CD14-positive monocyte (primary cell): ENCODE measurements at regions not wholly inside any gene's neighbourhood (a gene's known extent, or its start where the extent isn't known, plus 50 kb on each side); places are given as distances from the start of the nearest gene placed in this dataset.
"Not testable (repeated sequence)": the region's sequence is repeated elsewhere in the genome, so short reads cannot be mapped to it uniquely, and the experiment has no call there.

Source experiments
- DNase-seq, 3 donors: peaks; one replicate each; pipeline ENCODE4 v3.0.0-alpha.2; 2011 to 2022
- H2AFZ ChIP-seq: 2 replicates; pipeline ENCODE4 v1.6.0; 2012; ENCODE audit warnings: mild to moderate bottlenecking, low read depth, low read length, inconsistent platforms; ENCODE audit not compliant: insufficient read depth, poor library complexity, severe bottlenecking
- H3K27ac ChIP-seq, 2 donors: 1 replicate in 1 of 2; 2 replicates in 1 of 2; pipeline ENCODE4 v1.5.1; 2012 to 2013; ENCODE audit warnings: low read length in 2 of 2, control low read depth in 1 of 2, inconsistent platforms in 1 of 2, low read depth in 1 of 2, mild to moderate bottlenecking in 1 of 2
- H3K27me3 ChIP-seq, 2 donors: one replicate each; pipeline versions ENCODE4 v1.6.0 to v1.6.1; 2011 to 2013; ENCODE audit warnings: low read length in 2 of 2; ENCODE audit not compliant: control insufficient read depth in 2 of 2, insufficient read depth in 2 of 2
- H3K36me3 ChIP-seq, 2 donors: replicated peaks in 1 of 2; 1 replicate in 1 of 2; 2 replicates in 1 of 2; pipeline versions ENCODE4 v1.5.1 to v1.6.1; 2012 to 2013; ENCODE audit warnings: low read length in 2 of 2, control low read depth in 1 of 2, inconsistent platforms in 1 of 2, mild to moderate bottlenecking in 1 of 2; ENCODE audit not compliant: insufficient read depth in 2 of 2, control insufficient read depth in 1 of 2
- H3K4me1 ChIP-seq, 2 donors: 1 replicate in 1 of 2; 2 replicates in 1 of 2; pipeline versions ENCODE4 v1.5.1 to v1.6.1; 2012 to 2013; ENCODE audit warnings: low read length in 2 of 2, control low read depth in 1 of 2, inconsistent platforms in 1 of 2, mild to moderate bottlenecking in 1 of 2, moderate library complexity in 1 of 2; ENCODE audit not compliant: insufficient read depth in 2 of 2, control insufficient read depth in 1 of 2
- H3K4me2 ChIP-seq: replicated peaks from 2 replicates; pipeline ENCODE3; 2012; ENCODE audit warnings: low read length, moderate library complexity, mild to moderate bottlenecking; ENCODE audit not compliant: poor library complexity, severe bottlenecking; ENCODE audit errors: extremely low read depth
- H3K4me3 ChIP-seq, 3 experiments: fragments of 200-600 bp in 1 of 3; sonication (generic) in 1 of 3; replicated peaks in 1 of 3; 1 replicate in 2 of 3; 2 replicates in 1 of 3; pipeline ENCODE4 v1.5.1; 2011 to 2013; ENCODE audit warnings: low read length in 3 of 3, mild to moderate bottlenecking in 3 of 3, control low read depth in 2 of 3, low read depth in 2 of 3, inconsistent platforms in 1 of 3, moderate library complexity in 1 of 3
- H3K79me2 ChIP-seq: 2 replicates; pipeline ENCODE4 v1.6.0; 2012; ENCODE audit warnings: mild to moderate bottlenecking, control low read depth, inconsistent platforms, low read length, moderate library complexity; ENCODE audit not compliant: insufficient read depth
- H3K9ac ChIP-seq: 2 replicates; pipeline ENCODE4 v1.6.0; 2017; ENCODE audit warnings: low read length, mild to moderate bottlenecking; ENCODE audit not compliant: insufficient read depth, poor library complexity, severe bottlenecking
- H3K9me3 ChIP-seq, 2 donors: replicated peaks in 1 of 2; 1 replicate in 1 of 2; 2 replicates in 1 of 2; pipeline versions ENCODE4 v1.5.1 to v1.6.1; 2012 to 2013; ENCODE audit warnings: low read length in 2 of 2, control low read depth in 1 of 2; ENCODE audit not compliant: control insufficient read depth in 1 of 2, insufficient read depth in 1 of 2
- H4K20me1 ChIP-seq: 2 replicates; pipeline ENCODE4 v1.6.0; 2012; ENCODE audit warnings: mild to moderate bottlenecking, low read length, control low read depth, moderate library complexity; ENCODE audit not compliant: insufficient read depth
- H3K27ac Mint-ChIP-seq, 7 donors: one replicate each; pipeline ENCODE4 v1.8.0; 2020; ENCODE audit warnings: mild to moderate bottlenecking in 7 of 7, mixed read lengths in 7 of 7, moderate library complexity in 6 of 7, inconsistent platforms in 2 of 7
- H3K27me3 Mint-ChIP-seq, 3 donors: one replicate each; pipeline ENCODE4 v1.8.0; 2021 to 2022; ENCODE audit warnings: low read depth in 3 of 3, mild to moderate bottlenecking in 3 of 3, mixed read lengths in 3 of 3, moderate library complexity in 3 of 3, inconsistent platforms in 1 of 3
- H3K36me3 Mint-ChIP-seq, 2 donors: one replicate each; pipeline ENCODE4 v1.8.0; 2020; ENCODE audit warnings: mixed read lengths in 2 of 2, inconsistent platforms in 1 of 2, mild to moderate bottlenecking in 1 of 2
- H3K4me1 Mint-ChIP-seq: one replicate; pipeline ENCODE4 v1.8.0; 2020; ENCODE audit warnings: mild to moderate bottlenecking, mixed read lengths
- H3K4me3 Mint-ChIP-seq, 2 donors: one replicate each; pipeline ENCODE4 v1.8.0; 2020; ENCODE audit warnings: mild to moderate bottlenecking in 2 of 2, mixed read lengths in 2 of 2, moderate library complexity in 1 of 2
- H3K9me3 Mint-ChIP-seq, 7 donors: one replicate each; pipeline ENCODE4 v1.8.0; 2020 to 2022; ENCODE audit warnings: mixed read lengths in 7 of 7, mild to moderate bottlenecking in 6 of 7, moderate library complexity in 6 of 7, inconsistent platforms in 2 of 7
- CTCF ChIP-seq: fragments of 200-600 bp; IDR thresholded peaks from one replicate; pipeline ENCODE4 v1.8.0; 2022; ENCODE audit warnings: antibody characterized with exemption, mild to moderate bottlenecking
- WGBS: methylation state at CpG from one replicate; pipeline ENCODE4 v1.1.5; 2013; ENCODE audit warnings: missing lambda C conversion rate; ENCODE audit not compliant: insufficient coverage; 5-methylcytosine and 5-hydroxymethylcytosine counted together
- intact Hi-C, 2 donors: fragments of 100-400 bp; cut with micrococcal nuclease; formaldehyde crosslinking; loops; one replicate each; pipeline versions ENCODE4 v1.15.0 to v1.15.1; 2023

- peaks cover 0 to 10% (median 3%) of the 10 kb centered on the region in 7 donors for H3K9me3 Mint-ChIP-seq
- WGBS = no CpG with 5 or more reads among the region's 2 CpGs
These were observed 718.5 kb downstream of the SMARCA1 start for GRCh38 chrX:128804828-128805227.

DNA sequence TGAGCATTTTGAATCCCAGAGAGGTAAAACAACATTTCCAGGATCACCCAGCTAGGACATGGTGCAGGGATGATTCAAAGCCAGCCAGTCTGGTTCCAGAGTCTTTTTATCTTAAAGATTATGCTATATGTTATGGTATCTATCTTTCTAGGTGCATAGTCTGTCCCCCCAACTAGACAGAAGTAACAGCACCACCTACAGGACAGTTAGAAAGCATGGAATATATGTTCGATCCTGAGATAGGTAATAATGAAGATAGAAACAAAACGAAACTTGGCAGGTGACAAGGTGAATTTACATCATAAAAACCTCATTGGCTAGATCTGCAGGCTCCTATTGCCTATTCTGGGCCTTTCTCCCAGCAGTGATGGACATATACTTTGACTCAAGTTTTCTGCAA, 723.2 kb downstream of the SMARCA1 start:
- Histone ChIP-seq H3K4me2 (no peak overlapping the region), H3K36me3 (no peaks in the 10 kb centered on the region), H3K27ac (no peak overlapping the region), H3K4me3 (no peak overlapping the region), H3K4me1 (no peaks in the 10 kb centered on the region), H3K9me3 (no peaks in the 10 kb centered on the region), H4K20me1 (no peaks in the 10 kb centered on the region), H3K9ac (no peak overlapping the region), H3K79me2 (no peaks in the 10 kb centered on the region), H2AFZ (no peak overlapping the region), H3K27me3 (no peaks in the 10 kb centered on the region)
- DNase-seq = no peak
- intact Hi-C loops = no loop called here
- no CpG with 5 or more reads among the region's 2 CpGs for WGBS
- Mint-ChIP-seq H3K4me1 (no peaks in the 10 kb centered on the region), H3K27me3 (no peaks in the 10 kb centered on the region), H3K4me3 (no peak overlapping the region), H3K9me3 (peaks cover 0 to 12% (median 0%) of the 10 kb centered on the region in 7 donors), H3K27ac (no peak overlapping the region), H3K36me3 (no peaks in the 10 kb centered on the region)
- no peak for TF ChIP-seq CTCF

More at GRCh38 chrX:128804828-128805227, 718.5 kb downstream of the SMARCA1 start:
- Histone ChIP-seq H3K4me2 (no peak overlapping the region), H3K4me3 (no peak overlapping the region), H2AFZ (no peak overlapping the region), H3K9me3 (peaks cover 0 to 5% of the 10 kb centered on the region in 2 donors), H3K27me3 (no peaks in the 10 kb centered on the region), H3K4me1 (no peaks in the 10 kb centered on the region), H3K36me3 (no peaks in the 10 kb centered on the region), H4K20me1 (no peaks in the 10 kb centered on the region), H3K27ac (no peak overlapping the region), H3K9ac (no peak overlapping the region), H3K79me2 (no peaks in the 10 kb centered on the region)
- Mint-ChIP-seq H3K4me3 (no peak overlapping the region), H3K4me1 (no peaks in the 10 kb centered on the region), H3K36me3 (no peaks in the 10 kb centered on the region), H3K27me3 (no peaks in the 10 kb centered on the region), H3K27ac (peak overlapping the region in 1 of 7 donors; percentile 58)
- no peak for DNase-seq
- TF ChIP-seq CTCF = no peak
- intact Hi-C loops = no loop called here

DNA sequence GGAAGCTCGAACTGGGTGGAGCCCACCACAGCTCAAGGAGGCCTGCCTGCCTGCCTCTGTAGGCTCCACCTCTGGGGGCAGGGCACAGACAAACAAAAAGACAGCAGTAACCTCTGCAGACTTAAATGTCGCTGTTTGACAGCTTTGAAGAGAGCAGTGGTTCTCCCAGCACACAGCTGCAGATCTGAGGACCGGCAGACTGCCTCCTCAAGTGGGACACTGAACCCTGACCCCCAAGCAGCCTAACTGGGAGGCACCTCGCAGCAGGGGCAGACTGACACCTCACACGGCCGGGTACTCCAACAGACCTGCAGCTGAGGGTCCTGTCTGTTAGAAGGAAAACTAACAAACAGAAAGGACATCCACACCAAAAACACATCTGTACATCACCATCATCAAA, 730.9 kb upstream of the ACTRT1 start:
- H3K9me3 ChIP-seq, H3K9me3 Mint-ChIP-seq, H3K9ac ChIP-seq, H3K27me3 ChIP-seq, H3K36me3 ChIP-seq, H3K4me2 ChIP-seq, DNase-seq, H3K36me3 Mint-ChIP-seq, H2AFZ ChIP-seq, H3K79me2 ChIP-seq, H3K4me3 ChIP-seq, intact Hi-C loops, H3K4me1 Mint-ChIP-seq, H3K27me3 Mint-ChIP-seq, H4K20me1 ChIP-seq, H3K27ac Mint-ChIP-seq, H3K27ac ChIP-seq, H3K4me1 ChIP-seq, H3K4me3 Mint-ChIP-seq: not testable (repeated sequence)
- WGBS = 83% methylated on average over 2 of the region's 6 CpGs
